ENCODE measurements at regions not wholly inside any gene's neighbourhood (a gene's known extent, or its start where the extent isn't known, plus 50 kb on each side); places are given as distances from the start of the nearest gene placed in this dataset.

DNA sequence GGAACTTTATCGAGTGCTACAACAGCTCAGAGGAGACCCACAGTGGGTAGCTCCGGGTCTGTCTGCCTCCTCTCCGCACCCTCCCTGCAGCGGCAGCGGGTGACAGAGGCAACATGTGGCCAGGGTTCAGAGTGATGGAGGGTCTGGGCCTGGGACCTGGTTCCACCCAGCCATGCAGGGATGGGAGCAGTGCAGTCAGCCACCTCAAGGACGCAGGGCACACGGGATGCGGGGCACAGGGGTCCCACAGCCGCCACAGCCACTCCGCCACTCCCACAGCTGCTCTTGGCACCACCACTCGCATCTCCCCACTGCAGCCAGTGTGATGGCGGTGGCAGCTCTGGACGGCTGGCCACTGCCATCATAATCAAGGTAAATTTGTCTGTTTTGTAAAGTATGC, 892.9 kb downstream of the OLFM4 start:
- in situ Hi-C loops (cut with MboI; ENCODE audit: low pct_unique_long_range_greater_than_20kb, low sequenced_read_pairs, unreplicated experiment), result no loop called here
- TF ChIP-seq, protein P1, sequence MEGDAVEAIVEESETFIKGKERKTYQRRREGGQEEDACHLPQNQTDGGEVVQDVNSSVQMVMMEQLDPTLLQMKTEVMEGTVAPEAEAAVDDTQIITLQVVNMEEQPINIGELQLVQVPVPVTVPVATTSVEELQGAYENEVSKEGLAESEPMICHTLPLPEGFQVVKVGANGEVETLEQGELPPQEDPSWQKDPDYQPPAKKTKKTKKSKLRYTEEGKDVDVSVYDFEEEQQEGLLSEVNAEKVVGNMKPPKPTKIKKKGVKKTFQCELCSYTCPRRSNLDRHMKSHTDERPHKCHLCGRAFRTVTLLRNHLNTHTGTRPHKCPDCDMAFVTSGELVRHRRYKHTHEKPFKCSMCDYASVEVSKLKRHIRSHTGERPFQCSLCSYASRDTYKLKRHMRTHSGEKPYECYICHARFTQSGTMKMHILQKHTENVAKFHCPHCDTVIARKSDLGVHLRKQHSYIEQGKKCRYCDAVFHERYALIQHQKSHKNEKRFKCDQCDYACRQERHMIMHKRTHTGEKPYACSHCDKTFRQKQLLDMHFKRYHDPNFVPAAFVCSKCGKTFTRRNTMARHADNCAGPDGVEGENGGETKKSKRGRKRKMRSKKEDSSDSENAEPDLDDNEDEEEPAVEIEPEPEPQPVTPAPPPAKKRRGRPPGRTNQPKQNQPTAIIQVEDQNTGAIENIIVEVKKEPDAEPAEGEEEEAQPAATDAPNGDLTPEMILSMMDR (IDR thresholded peaks at IDR 0.05; ENCODE audit: extremely low read depth, insufficient read depth, missing control alignments), result no peak
- DNase-seq (ENCODE audit: low spot score), result no peak

DNA sequence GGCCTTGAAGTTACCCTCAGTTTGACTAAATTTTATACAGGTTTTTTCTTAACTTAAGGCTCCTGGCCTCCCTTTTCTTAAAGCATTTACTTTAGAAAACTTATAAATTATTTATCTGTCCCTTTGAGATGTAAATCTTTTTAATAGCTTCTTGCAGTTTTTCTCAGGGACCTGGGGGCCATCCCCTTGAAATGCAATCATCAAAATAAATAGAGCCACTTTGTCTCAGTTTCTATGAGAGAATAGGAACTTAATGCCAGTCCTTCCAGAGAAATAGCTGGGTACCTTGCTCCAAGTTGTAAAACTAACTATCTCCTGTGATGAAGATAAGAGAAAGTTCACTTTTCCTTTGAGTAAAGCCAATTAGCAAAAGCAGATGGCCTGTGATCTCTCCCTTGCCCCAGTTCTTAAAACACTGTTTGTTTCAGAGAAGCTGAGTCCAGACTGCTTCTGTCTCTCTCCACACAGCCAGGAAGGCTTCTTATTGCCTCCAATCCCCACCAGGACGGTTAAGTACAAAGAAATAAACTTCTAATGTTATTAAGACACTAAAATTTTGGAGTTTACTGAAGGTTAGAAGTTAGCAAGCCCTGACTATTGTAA, 913.1 kb downstream of the OLFM4 start:
- TF ChIP-seq, protein P1 (IDR thresholded peaks at IDR 0.05; ENCODE audit: extremely low read depth, insufficient read depth, missing control alignments), result no peak
- in situ Hi-C loops (cut with MboI; ENCODE audit: low pct_unique_long_range_greater_than_20kb, low sequenced_read_pairs, unreplicated experiment), result no loop called here
- DNase-seq (ENCODE audit: low spot score), result no peak

DNA sequence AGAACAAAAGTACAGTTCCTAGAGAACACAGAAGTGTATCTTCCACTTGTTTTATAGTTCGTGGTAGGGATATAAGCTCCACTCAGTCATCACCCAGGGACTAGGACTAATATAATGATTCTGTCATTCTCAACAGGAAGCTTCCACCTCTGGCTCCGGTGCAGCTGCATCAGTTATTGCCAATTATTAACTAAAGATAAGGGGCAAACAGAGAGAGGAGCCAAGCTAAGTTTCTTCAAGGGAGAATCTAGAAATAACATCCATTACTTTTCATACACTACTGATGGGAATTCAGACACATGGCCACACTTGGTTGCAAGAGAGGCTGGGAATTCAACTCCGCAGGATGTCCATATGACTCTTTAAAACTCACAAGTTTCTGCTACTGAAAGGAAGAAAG, 917.9 kb downstream of the OLFM4 start:
- no peak for DNase-seq (ENCODE audit: low spot score)

DNA sequence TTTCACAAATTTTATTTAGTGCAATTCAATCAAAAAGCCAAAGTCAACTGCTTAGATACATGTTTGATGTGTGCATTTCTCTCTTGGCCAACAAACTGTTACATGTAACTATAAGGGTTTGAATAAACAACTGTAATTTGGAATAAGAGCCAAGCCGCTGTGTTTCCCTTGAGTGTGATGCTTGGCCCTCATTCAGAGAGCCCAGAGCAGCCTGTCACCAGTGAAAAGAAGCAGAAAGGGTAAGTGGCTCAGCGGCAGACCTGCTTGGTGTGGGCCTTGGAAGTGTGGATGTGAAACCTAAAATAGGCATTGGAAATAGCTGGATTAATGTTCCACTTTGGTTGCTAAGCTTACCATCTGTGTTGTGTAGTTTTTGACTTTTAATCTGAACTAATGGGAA, 924.6 kb downstream of the OLFM4 start:
- in situ Hi-C loops (cut with MboI; ENCODE audit: low pct_unique_long_range_greater_than_20kb, low sequenced_read_pairs, unreplicated experiment), result no loop called here
- TF ChIP-seq, protein P1 (IDR thresholded peaks at IDR 0.05; ENCODE audit: extremely low read depth, insufficient read depth, missing control alignments), result no peak
- DNase-seq (ENCODE audit: low spot score), result no peak

More for the DNA sequence above, 917.9 kb downstream of the OLFM4 start:
- TF ChIP-seq, protein P1 (IDR thresholded peaks at IDR 0.05; ENCODE audit: extremely low read depth, insufficient read depth, missing control alignments), result no peak
- in situ Hi-C loops (cut with MboI; ENCODE audit: low pct_unique_long_range_greater_than_20kb, low sequenced_read_pairs, unreplicated experiment), result no loop called here

Data from GM13977 (cell line).